Epithelial cell of prostate (primary cell): ENCODE measurements at regions not wholly inside any gene's neighbourhood (a gene's known extent, or its start where the extent isn't known, plus 50 kb on each side); places are given as distances from the start of the nearest gene placed in this dataset.
"Not testable (repeated sequence)": the region's sequence is repeated elsewhere in the genome, so short reads cannot be mapped to it uniquely, and the experiment has no call there.

Experiments
- DNase-seq: peaks from one replicate; pipeline ENCODE4 v3.0.0-alpha.2; 2011; ENCODE audit warnings: low read depth, low spot score
- H3K27ac ChIP-seq: fragments of 450-650 bp; 2 replicates; pipeline ENCODE4 v1.5.1; 2017; ENCODE audit warnings: mild to moderate bottlenecking

DNA sequence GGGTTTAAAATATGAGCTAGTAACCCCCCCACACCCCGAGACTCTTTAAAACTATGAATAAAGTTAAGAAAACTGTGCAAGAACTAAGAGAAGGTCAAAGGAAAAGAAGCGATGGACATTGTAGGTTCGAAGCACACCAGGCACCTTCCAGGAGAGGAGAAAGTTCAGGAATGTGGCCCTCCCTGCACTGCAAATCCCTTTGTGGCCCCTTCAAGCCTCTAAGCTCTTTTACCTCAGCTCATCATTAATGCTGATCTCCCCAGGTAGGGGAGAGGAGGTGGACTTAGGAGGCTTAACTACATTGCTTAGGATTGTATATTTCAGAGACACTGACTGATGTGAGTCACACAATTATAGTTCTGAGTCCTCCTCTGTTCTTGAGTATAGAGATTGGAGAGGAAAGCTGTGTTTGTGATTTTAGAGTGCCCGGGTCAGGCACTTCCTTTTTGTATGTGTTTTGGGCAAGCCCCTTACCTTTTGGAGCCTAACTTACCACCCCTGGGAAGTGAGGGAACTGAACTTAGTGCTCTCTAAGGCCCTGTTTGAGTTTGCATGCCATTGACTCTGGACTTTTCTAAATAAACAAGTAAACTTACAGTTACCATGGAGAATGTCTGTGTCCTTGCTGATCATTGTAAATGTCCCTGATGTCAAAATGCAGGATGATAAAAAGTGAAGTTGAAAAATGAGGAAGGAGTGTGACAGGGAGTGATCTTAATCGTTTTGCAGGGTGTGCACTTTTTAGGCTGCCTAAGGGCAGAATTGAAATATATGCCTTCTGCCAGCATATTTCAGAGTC, 140.8 kb upstream of the ZEB2 start:
- DNase-seq = no peak
- no peak overlapping the region for H3K27ac ChIP-seq

- DNase-seq = peak; percentile 98
- H3K27ac ChIP-seq = no peak overlapping the region
These were observed 139.9 kb upstream of the ZEB2 start for GRCh38 chr2:144659731-144660275.

DNA sequence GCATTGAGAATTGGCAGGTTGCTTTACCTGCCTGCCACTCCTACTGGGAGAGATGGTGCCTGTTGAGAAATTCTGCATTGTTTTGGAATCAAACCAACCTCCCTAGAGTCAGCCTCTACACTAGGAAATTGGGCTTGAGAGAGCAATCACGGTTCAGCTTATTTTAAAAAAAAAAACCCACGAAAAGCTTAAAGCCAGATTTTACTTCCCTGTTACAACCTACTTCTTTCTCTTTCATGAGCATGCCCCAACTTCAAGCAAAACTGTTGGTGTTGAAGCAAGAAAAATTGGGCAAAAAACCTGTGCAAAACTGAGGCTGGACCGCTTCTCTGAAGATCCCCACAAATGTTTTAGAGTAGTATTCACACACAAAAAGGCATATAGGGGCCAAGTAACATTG, 134.6 kb upstream of the ZEB2 start:
- no peak overlapping the region for H3K27ac ChIP-seq
- DNase-seq = no peak

DNA sequence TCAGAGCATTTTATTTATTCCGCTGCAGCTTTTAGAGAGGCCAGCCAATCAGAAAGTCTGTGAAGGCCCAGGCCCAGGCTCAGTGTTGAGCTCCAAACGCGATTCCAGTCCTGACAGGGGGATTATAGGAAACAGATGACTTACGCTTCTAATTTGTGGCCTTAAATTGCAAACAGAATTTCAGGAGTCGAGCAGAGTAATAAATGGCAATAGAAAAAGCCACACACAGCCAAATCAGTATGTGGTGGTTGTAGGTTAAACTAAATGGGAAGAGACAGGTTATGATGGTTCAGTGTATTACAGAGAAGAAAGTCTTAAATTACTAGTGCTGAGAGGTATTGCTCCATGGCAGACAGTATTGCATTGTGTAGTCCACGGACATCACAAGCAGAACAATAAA, 131.0 kb upstream of the ZEB2 start:
- H3K27ac ChIP-seq = no peak overlapping the region
- no peak for DNase-seq

DNA sequence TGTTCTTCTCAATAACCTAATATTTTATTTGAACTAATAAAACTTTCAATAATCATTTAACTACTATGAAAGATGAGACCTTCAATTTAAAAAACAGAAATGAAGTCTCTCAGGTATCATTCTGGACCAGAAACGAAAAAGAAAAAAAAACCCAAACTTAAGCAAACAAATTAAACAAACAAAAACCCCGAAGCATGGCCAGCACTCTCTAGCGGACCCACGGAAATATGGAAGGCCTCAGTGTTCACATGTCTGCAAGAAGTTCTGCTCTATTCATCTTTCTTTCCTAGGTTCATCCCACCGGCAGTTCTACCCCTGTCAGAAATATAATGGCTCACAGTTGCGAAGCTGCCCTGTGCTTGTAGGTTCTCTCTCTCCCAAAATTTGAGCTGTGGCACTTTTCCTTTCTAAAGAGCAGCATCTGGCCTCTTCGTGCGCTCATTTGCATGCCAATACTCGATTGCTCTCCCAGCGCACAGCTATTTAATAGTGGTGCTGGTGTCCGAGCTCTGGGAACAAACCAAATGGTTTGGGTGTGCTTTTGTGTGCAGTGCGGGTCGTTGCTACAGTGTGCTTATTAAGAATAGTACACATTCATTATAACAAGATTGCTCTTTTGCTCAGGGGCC, 129.0 kb upstream of the ZEB2 start:
- H3K27ac ChIP-seq = no peak overlapping the region
- no peak for DNase-seq

DNA sequence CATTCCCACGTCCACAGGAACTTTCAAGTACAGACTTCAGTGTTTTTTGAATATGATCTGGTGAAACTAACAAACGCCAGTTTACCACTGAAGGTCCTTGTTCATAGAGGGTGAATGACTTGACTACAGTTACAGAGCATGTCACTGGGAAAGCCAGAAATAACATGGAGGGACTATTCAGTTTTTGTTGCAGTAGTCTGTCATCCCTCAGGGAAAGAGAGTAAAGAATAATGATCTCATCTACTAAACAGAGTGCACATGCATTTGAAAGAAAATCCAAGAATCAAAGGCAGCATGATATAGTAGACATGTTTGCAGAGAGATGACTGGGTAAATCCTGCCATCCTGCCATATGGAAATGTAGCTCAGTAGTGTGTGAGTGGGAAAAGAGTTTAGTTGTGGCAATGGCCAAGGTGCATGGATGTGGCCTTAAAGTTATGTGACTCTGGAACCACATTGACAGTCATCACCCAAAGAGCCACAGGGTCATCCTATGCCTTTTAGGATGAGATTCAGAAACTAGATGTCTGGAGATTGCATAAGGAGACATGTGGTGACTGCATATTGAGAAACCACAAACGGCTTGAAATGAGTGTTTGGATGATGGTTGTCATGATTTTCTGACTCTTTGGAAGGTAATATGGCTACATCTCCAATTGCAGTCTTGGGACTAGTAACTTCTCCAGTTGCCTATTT, 125.3 kb upstream of the ZEB2 start:
- DNase-seq = no peak
- no peak overlapping the region for H3K27ac ChIP-seq

DNA sequence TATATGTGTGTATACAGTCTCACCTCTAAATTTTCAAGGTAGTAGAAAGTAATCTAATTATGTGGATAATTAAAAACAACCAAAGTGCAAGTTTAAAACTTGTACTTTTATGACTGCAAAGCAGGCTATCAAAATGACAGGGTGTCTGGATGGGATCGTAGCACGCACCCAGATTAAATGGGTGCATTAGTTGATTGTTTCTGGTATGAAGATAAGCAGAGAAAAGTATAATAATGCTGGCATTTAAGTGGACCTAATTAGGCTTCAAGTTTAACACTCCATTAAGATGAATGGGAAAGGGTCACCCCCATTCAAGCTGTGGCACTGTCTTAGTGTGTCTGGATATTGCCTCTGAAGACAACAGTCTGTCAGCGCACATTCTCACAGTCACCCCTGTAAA, 124.6 kb upstream of the ZEB2 start:
- no peak for DNase-seq
- H3K27ac ChIP-seq = no peak overlapping the region

- no peak overlapping the region for H3K27ac ChIP-seq
- DNase-seq = no peak
These were observed 123.8 kb upstream of the ZEB2 start for GRCh38 chr2:144643537-144644336.

- DNase-seq = no peak
- no peak overlapping the region for H3K27ac ChIP-seq
These were observed 122.9 kb upstream of the ZEB2 start for GRCh38 chr2:144642856-144643255.

GRCh38 chr2:144642131-144642530, 122.2 kb upstream of the ZEB2 start:
- no peak overlapping the region for H3K27ac ChIP-seq
- DNase-seq = no peak

- not testable (repeated sequence) for DNase-seq, H3K27ac ChIP-seq
These were observed 118.3 kb upstream of the ZEB2 start for GRCh38 chr2:144638250-144638649.

DNA sequence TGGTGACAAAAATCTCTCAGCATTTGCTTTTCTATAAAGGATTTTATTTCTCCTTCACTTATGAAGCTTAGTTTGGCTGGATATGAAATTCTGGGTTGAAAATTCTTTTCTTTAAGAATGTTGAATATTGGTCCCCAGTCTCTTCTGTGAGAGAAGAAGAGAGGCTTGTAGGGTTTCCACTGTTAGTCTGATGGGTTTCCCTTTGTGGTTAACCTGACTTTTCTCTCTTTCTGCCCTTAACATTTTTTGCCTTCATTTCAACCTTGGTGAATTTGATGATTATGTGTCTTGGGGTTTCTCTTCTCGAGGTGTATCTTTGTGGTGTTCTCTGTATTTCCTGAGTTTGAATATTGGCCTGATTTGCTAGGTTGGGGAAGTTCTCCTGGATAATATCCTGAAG, 116.9 kb upstream of the ZEB2 start:
- not testable (repeated sequence) for DNase-seq

DNA sequence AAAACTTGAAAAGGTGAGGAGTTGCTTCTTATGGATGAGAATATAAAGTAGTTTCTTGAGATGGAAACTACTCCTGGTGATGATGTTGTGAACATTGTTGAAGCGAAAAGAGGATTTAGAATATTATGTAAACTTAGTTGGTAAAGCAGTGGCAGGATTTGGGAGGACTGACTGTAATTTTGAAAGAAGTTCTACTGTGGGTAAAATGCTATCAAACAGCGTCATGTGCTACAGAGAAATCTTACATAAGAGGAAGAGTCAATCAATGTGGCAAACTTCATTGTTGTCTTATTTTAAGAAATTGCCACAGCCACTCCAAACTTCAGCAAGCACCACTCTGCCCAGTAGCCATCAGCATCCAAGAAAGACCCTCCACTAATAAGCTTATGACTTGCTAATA, 112.9 kb upstream of the ZEB2 start:
- no peak overlapping the region for H3K27ac ChIP-seq
- DNase-seq = no peak

More for the DNA sequence above, 116.9 kb upstream of the ZEB2 start:
- not testable (repeated sequence) for H3K27ac ChIP-seq

DNA sequence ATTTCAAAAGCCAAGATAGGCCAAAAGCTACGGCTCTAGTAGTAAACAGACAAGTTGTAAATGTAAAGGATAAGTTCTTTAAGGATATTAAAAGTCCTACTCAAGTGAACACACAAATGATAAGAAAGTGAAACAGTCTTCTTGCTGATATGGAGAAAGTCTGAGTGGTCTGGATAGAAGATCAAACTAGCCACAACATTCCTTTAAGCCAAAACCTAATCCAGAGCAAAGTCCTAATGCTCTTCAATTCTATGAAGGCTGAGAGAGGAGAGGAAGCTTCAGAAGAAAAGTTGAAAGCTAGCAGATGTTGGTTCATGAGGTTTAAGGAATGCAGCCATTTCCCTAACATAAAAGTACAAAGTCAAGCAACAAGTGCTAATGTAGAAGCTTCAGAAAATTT, 111.7 kb upstream of the ZEB2 start:
- no peak for DNase-seq
- no peak overlapping the region for H3K27ac ChIP-seq

GRCh38 chr2:144630459-144631215, 110.7 kb upstream of the ZEB2 start:
- H3K27ac ChIP-seq = no peak overlapping the region
- DNase-seq = no peak

- H3K27ac ChIP-seq = no peak overlapping the region
- no peak for DNase-seq
These were observed 110.0 kb upstream of the ZEB2 start for GRCh38 chr2:144629935-144630334.

DNA sequence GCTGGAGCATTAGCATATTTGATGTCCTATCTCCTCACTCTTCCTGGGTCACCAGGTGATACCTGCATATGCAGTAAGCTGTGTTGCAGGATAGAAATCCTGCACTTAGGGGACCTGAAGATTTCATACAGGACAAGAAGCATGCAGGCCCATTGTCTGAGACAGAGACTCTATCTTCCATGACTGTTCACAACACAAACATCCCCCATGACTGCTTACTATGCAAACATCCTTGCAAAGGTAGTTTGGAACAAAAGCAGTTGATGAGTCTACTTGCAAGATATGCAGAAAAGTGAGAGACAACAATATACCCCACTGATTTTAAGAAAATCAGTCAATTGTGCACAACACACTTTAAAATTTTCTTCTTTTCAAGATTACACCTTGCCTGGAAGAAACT, 108.6 kb upstream of the ZEB2 start:
- no peak overlapping the region for H3K27ac ChIP-seq
- no peak for DNase-seq

- no peak for DNase-seq
- no peak overlapping the region for H3K27ac ChIP-seq
These were observed 105.7 kb upstream of the ZEB2 start for GRCh38 chr2:144625626-144626025.

DNA sequence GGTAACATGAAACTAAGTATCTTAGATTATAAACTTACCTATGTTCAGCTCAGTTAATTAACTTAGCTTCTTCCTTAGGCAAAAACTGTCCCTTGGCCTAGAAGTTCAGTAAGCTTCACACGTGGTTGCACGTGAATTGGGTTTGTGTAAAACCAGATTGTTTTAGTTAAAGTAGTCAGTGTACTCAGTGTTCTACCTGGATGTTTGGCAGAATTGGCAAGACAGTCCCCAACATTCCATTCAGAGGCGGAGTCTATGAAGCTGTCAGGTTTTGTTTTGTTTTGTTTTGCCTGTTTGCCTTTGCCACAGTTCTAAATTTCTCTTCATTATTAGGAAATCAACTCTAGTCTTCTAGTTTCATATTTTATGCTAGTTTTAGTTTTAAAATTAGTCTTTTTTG, 105.3 kb upstream of the ZEB2 start:
- no peak for DNase-seq
- no peak overlapping the region for H3K27ac ChIP-seq

DNA sequence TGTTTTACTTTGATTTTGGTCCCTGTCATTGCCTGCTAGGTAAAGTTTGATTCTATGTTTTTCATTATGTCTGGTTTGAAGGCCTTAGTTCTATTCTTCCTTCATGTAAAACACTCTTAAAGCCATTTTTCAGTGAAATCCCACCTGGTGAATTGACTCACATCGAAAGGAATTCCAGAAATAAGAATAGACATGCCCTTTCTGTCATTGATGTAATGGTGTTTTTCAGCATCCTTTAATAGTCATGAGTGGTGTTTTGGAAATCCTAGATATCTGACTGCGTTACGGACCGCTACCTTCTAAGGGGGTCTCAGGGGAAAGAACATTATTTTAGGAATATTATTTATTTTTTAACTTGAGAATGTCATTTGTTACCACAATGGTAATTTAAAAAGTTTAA, 104.5 kb upstream of the ZEB2 start:
- no peak overlapping the region for H3K27ac ChIP-seq
- DNase-seq = no peak
